DMS153 treated with DMSO at 0.1 percent for 48 hours (cell line): ENCODE measurements at regions not wholly inside any gene's neighbourhood (a gene's known extent, or its start where the extent isn't known, plus 50 kb on each side); places are given as distances from the start of the nearest gene placed in this dataset.

Source experiments
- DNase-seq: peaks from one replicate; lab custom pipeline; 2025; ENCODE audit not compliant: unreplicated experiment; lab: John Stamatoyannopoulos, UW

- DNase-seq, result no peak
These were observed 742.3 kb downstream of the TYW1 start for GRCh38 chr7:67738958-67739357.

- DNase-seq, result no peak
These were observed 746.9 kb downstream of the TYW1 start for GRCh38 chr7:67743501-67743900.

GRCh38 chr7:67752227-67752626 lies 755.6 kb downstream of the TYW1 start:
- no peak for DNase-seq

GRCh38 chr7:67753891-67754290 lies 757.3 kb downstream of the TYW1 start:
- no peak for DNase-seq

- no peak for DNase-seq
These were observed 758.0 kb downstream of the TYW1 start for GRCh38 chr7:67754651-67755050.

GRCh38 chr7:67758551-67758950 lies 761.9 kb downstream of the TYW1 start:
- DNase-seq, result no peak

GRCh38 chr7:67760971-67761370 lies 764.3 kb downstream of the TYW1 start:
- DNase-seq, result no peak

- no peak for DNase-seq
These were observed 765.9 kb downstream of the TYW1 start for GRCh38 chr7:67762516-67762915.

- no peak for DNase-seq
These were observed 767.7 kb downstream of the TYW1 start for GRCh38 chr7:67764289-67764688.

GRCh38 chr7:67765481-67766175 lies 769.0 kb downstream of the TYW1 start:
- DNase-seq, result no peak

GRCh38 chr7:67766906-67767410 lies 770.3 kb downstream of the TYW1 start:
- no peak for DNase-seq

GRCh38 chr7:67771846-67772605 lies 775.4 kb downstream of the TYW1 start:
- no peak for DNase-seq

GRCh38 chr7:67773081-67773480 lies 776.4 kb downstream of the TYW1 start:
- DNase-seq, result no peak

GRCh38 chr7:67777119-67777518 lies 780.5 kb downstream of the TYW1 start:
- no peak for DNase-seq

GRCh38 chr7:67781841-67782240 lies 785.2 kb downstream of the TYW1 start:
- no peak for DNase-seq

- DNase-seq, result no peak
These were observed 789.4 kb downstream of the TYW1 start for GRCh38 chr7:67786021-67786420.

- DNase-seq, result no peak
These were observed 792.0 kb downstream of the TYW1 start for GRCh38 chr7:67788669-67789068.

GRCh38 chr7:67791918-67792317 lies 795.3 kb downstream of the TYW1 start:
- DNase-seq, result no peak

GRCh38 chr7:67794544-67794943 lies 797.9 kb downstream of the TYW1 start:
- DNase-seq, result no peak

GRCh38 chr7:67803789-67804188 lies 807.2 kb downstream of the TYW1 start:
- DNase-seq, result no peak

GRCh38 chr7:67805921-67806471 lies 809.4 kb downstream of the TYW1 start:
- DNase-seq, result no peak

GRCh38 chr7:67807826-67808225 lies 811.2 kb downstream of the TYW1 start:
- DNase-seq, result no peak
